ENCODE measurements at regions not wholly inside any gene's neighbourhood (a gene's known extent, or its start where the extent isn't known, plus 50 kb on each side); places are given as distances from the start of the nearest gene placed in this dataset.
A peak's percentile ranks its signal among the peaks of the same experiment; 100 is the strongest.

DNA sequence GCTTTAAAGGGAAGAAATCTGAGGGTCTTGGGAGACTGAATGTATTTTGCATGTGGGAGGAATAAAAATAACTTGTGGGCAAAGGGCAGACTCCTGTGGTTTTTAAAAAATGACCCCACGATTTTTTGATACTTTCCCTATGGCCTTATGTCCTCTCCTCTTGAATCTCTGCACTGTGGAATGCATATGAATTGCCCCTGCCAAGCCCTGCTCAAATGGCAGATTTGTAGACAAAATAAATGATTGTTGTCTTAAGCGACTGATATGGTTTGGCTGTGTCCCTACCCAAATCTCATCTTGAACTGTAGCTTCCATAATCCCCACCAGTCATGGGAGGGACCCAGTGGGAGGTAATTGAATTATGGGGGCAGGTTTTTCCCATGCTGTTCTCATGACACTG is 223.8 kb downstream of the DACT1 start:
- DNase-seq: no peak

DNA sequence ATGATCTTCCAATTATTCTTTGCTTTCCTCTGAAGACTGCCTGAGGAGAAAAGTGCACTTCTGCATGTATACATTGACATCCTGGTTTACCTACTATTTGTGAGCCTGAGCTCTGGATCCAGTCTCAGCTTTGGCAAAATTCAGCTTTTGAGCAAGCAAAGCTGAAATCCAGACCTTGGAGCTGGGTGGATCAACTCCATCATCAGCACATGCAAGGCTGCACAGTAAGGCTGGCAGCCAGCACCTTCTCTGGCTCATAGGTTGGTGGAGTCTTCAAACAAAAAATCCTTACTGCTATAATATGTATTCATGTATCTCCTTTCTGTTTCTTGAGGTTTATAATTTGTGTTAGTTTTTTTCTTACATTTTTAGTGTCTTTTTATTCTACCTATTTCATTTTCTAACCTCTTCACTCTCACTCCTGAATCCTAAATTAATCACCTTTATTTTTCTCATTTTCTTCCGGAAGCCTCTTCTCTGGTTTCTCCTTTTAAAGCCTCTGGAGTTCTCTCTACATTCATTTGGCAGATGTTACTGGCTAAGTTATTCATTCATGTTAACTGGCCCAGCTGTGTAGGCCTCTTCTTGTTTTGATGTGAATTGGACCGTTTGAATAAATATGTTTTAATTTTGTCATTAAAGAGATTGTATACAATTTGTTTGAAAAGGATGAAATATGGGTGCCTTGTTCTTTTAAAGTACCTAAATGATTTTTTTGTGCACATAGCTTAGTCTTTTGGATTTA is 224.8 kb downstream of the DACT1 start:
- DNase-seq: no peak

- no peak for DNase-seq
Measured at GRCh38 chr14:58863661-58864345, 226.0 kb downstream of the DACT1 start.

- no peak for DNase-seq
Measured at GRCh38 chr14:58864751-58865513, 227.2 kb downstream of the DACT1 start.

- DNase-seq: no peak
Measured at GRCh38 chr14:58865514-58866281, 227.9 kb downstream of the DACT1 start.

GRCh38 chr14:58866391-58866790 is 228.6 kb downstream of the DACT1 start:
- peak; percentile 25 for DNase-seq

- no peak for DNase-seq
Measured at GRCh38 chr14:58870961-58871360, 233.2 kb downstream of the DACT1 start.

GRCh38 chr14:58871573-58871972 is 233.8 kb downstream of the DACT1 start:
- no peak for DNase-seq

DNA sequence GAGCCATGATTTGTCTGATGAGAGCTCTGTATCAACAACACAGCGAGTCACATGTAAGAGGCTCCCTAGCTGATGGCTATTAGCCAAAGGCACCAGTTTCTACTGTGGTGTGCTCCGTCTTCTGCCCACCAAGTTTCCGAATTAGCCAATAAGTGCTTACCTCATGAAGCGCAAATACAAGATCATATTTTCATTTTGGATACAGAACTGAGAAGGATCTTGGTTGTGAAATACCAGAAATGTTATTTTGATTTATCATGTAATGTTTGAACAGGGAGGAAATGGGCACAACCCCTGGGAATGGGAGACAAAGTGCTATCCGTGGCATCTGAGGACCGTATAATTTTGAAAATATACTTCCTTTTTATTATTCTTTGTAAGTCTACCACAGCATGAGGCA is 234.3 kb downstream of the DACT1 start:
- DNase-seq: peak; percentile 30

DNA sequence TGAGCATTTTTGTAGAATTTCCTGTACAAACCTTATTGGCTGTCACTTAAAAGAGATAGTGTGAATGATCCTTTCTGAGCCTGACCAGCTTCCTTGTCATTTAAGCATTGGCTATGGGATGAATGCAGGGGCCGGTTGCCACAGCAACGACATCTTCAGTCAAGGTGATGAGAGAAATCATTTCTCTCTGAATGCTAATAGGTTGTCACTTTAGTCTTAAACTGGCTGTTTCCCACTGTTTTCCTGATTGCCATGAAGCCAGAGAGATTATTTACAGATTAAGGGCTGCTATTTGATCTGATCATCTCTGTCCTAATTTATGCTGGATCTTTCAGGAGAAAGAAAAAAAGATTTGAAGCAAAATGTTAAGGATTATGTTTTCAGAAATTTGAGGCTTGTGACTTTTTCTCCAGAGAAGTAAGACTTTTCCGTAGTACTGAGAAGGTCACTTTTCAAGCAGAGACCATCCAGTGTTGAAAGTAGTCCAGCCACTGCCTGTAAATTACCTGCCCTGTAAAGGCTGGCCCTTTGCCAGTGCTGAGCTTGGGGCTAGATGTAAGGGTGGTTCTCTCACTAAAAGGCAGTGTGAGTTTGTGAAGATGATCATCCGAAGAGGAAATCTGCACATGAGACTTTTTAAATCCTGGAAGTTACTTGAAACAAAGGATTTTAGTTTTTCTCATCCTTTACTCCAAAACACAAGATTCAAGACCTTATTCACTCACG is 235.6 kb downstream of the DACT1 start:
- no peak for DNase-seq

- DNase-seq: no peak
Measured at GRCh38 chr14:58875613-58876012, 237.9 kb downstream of the DACT1 start.

DNA sequence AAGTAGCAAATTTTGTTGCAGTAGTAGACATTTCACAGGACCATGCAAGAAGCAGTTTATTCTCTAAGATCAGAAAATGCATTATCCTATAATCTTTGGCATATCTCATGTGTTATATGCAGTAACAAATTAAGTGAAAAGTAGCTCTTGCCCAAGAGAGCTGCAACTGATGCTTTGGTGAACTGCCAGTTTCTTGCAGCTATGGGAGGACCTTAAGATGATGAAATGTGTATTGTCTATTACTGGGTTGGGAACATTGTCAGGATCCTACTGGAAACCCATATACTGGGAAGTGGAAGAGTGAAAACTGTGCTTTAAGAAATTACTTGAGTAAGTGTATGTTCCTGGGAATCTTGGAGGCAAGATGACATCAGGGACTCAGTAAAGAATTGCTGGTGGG is 238.8 kb downstream of the DACT1 start:
- DNase-seq: no peak

GRCh38 chr14:58878439-58879139 is 240.8 kb downstream of the DACT1 start:
- DNase-seq: peak; percentile 13

- no peak for DNase-seq
Measured at GRCh38 chr14:58881433-58881832, 243.7 kb downstream of the DACT1 start.

DNA sequence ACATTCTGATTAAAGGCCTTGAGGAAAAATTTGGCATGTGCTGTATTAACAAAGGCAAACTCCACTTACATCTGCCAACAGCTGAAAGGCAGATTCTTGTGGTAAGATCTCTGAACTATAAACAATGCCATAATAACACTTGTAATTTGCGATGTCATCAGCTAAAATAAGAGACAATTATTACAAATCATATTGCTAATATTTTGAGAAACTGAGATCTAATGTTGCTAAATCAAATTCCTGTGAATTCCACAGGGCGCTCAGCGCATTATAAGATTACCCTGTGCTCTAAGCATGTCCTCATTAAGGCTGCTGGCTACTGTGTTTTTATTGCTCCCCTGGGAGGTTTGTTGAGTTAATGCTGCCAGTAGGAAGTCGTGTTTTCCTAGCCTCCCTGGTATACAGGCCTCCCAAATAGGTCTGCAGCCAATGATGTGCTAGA is 244.8 kb downstream of the DACT1 start:
- DNase-seq: no peak

- no peak for DNase-seq
Measured at GRCh38 chr14:58884442-58884841, 246.7 kb downstream of the DACT1 start.

GRCh38 chr14:58887931-58888330 is 250.2 kb downstream of the DACT1 start:
- no peak for DNase-seq

- peak; percentile 3 for DNase-seq
Measured at GRCh38 chr14:58898655-58899316, 261.0 kb downstream of the DACT1 start.

DNA sequence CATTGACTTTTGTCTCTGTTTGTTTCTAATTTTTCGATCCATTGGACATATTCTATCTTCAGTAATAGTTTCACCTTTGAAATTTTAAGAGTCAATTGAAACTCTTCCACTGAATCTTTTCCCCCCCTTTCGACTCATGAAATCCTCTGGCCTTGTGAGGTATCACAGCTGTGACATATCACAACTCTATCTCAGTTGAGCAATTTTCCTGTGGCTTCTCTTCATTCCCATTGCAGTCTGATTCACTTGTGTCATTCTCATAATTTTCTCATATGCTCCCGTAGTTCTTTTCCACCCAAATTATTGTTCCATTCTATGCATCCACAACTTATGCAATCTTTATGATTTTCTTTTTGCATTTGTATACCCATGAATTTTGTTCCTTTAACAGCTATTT is 261.6 kb downstream of the DACT1 start:
- DNase-seq: no peak

DNA sequence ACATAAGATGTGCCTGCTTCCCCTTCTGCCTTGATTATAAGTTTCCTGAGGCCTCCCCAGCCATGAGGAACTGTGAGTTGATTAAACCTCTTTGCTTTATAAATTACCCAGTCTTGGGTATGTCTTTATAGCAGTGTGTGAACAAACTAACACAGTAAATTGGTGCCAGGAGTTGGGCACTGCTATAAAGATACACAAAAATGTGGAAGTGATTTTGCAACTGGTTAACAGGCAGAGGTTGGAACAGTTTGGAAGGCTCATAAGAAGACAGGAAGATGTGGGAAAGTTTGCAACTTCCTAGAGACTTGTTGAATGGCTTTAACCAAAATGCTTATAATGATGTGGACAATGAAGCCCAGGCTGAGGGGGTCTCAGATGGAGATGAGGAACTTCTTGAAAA is 264.1 kb downstream of the DACT1 start:
- DNase-seq: no peak

GRCh38 chr14:58904776-58905175 is 267.0 kb downstream of the DACT1 start:
- no peak for DNase-seq

Measured in suppressor macrophage treated with lipopolysaccharide for 4 hours (primary cell).